Neural cell (in vitro differentiated cells): ENCODE measurements at regions not wholly inside any gene's neighbourhood (a gene's known extent, or its start where the extent isn't known, plus 50 kb on each side); places are given as distances from the start of the nearest gene placed in this dataset.
"Not testable (repeated sequence)": the region's sequence is repeated elsewhere in the genome, so short reads cannot be mapped to it uniquely, and the experiment has no call there.

Experiments used
- H2AFZ ChIP-seq: fragments of 200-600, 300-800 bp; sonication (generic), shearing (Covaris generic); 2 replicates; pipeline ENCODE4 v1.6.0; 2014; ENCODE audit warnings: low read depth, mild to moderate bottlenecking, antibody characterized with exemption, low read length, moderate library complexity
- H3F3A ChIP-seq: fragments of 200-600 bp; shearing (Covaris generic); 2 replicates; pipeline ENCODE4 v1.6.1; 2016; ENCODE audit warnings: mild to moderate bottlenecking, moderate library complexity, mixed read lengths, antibody characterized with exemption, low read length; ENCODE audit not compliant: insufficient read depth, poor library complexity, severe bottlenecking
- H3K27ac ChIP-seq: fragments of 200-600, 300-800 bp; sonication (generic), shearing (Covaris generic); 2 replicates; pipeline ENCODE4 v1.5.1; 2014; ENCODE audit warnings: mild to moderate bottlenecking, low read length, moderate library complexity
- H3K27me3 ChIP-seq: fragments of 300-800, 200-600 bp; sonication (generic), shearing (Covaris generic); 2 replicates; pipeline ENCODE4 v1.6.0; 2014; ENCODE audit warnings: mild to moderate bottlenecking, low read depth, low read length, moderate library complexity; ENCODE audit not compliant: insufficient read depth
- H3K36me3 ChIP-seq: fragments of 300-800, 200-600 bp; sonication (generic), shearing (Covaris generic); 2 replicates; pipeline ENCODE4 v1.5.1; 2014; ENCODE audit warnings: mild to moderate bottlenecking, antibody characterized with exemption, low read length, moderate library complexity; ENCODE audit not compliant: insufficient read depth
- H3K4me2 ChIP-seq: fragments of 300-800, 200-600 bp; sonication (generic), shearing (Covaris generic); 2 replicates; pipeline ENCODE4 v1.6.0; 2014; ENCODE audit warnings: mild to moderate bottlenecking, low read length
- H3K4me3 ChIP-seq: fragments of 300-800, 200-600 bp; sonication (generic), shearing (Covaris generic); 2 replicates; pipeline ENCODE4 v1.5.1; 2014; ENCODE audit warnings: mild to moderate bottlenecking, low read length, moderate library complexity
- H3K79me2 ChIP-seq: fragments of 200-600 bp; shearing (Covaris generic); replicated peaks from 2 replicates; pipeline ENCODE4 v1.6.0; 2014; ENCODE audit warnings: mild to moderate bottlenecking, low read length, moderate library complexity; ENCODE audit not compliant: insufficient read depth
- H3K9ac ChIP-seq: fragments of 300-800, 200-600 bp; sonication (generic), shearing (Covaris generic); 2 replicates; pipeline ENCODE4 v1.6.1; 2016; ENCODE audit warnings: mild to moderate bottlenecking, low read length, mixed read lengths
- H3K9me2 ChIP-seq: fragments of 200-600 bp; shearing (Covaris generic); 2 replicates; pipeline ENCODE4 v1.6.1; 2016; ENCODE audit warnings: mild to moderate bottlenecking, low read length, mixed read lengths; ENCODE audit not compliant: insufficient read depth
- H3K9me3 ChIP-seq: fragments of 200-600, 300-800 bp; sonication (generic), shearing (Covaris generic); 2 replicates; pipeline ENCODE4 v1.6.1; 2016; ENCODE audit warnings: mild to moderate bottlenecking, mixed run types, low read length, moderate library complexity, mixed read lengths
- H4K20me1 ChIP-seq: fragments of 200-600 bp; shearing (Covaris generic); 2 replicates; pipeline ENCODE4 v1.6.1; 2016; ENCODE audit warnings: mild to moderate bottlenecking, mixed run types; ENCODE audit not compliant: insufficient read depth

DNA sequence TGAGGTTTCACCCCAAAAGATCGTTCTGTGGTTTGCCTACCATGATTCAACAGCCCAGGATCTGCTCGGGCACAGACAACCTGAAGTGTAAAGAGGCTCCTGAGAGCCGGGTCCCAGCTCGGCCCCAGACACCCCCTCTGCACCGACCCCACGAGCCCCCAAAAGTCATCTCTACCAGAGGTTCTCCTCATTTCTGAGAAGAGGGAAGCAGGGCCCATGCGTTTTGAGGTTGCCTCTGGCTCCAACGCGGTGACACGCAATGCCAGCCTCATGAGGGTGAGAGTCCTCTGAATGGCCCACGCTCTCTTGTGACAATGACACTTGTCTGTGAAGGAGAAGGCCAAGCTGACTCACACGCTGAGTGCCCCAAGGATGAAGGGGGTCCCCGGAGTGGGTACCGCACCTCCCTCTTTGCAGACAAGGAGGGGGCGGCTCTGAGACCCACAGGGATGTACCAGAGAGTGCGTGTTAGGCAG is 153.0 kb upstream of the TPTE start:
- not testable (repeated sequence) for H3K36me3 ChIP-seq, H3K27ac ChIP-seq, H3K79me2 ChIP-seq, H3K9me2 ChIP-seq, H3K9ac ChIP-seq, H3K4me3 ChIP-seq, H2AFZ ChIP-seq, H3K27me3 ChIP-seq, H3F3A ChIP-seq, H3K4me2 ChIP-seq, H3K9me3 ChIP-seq, H4K20me1 ChIP-seq

DNA sequence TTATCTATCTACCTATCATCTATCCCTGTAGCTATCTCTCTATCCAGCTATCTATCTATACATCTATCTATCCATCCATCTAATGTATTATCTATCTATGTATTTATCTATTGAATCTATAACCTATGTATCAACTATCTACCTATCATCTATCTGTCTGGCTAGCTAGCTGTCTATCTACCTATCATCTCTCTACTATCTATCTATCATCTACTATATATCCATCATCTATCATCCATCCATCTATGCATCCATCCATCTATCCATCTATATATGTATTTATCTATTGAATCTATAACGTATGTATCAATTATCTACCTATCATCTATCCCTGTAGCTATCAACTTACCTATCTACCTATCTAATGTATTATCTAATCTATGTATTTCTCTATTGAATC is 152.1 kb upstream of the TPTE start:
- not testable (repeated sequence) for H2AFZ ChIP-seq, H3K9ac ChIP-seq, H3K4me2 ChIP-seq, H4K20me1 ChIP-seq, H3K36me3 ChIP-seq, H3K9me3 ChIP-seq, H3F3A ChIP-seq, H3K27me3 ChIP-seq, H3K79me2 ChIP-seq, H3K27ac ChIP-seq, H3K9me2 ChIP-seq, H3K4me3 ChIP-seq

DNA sequence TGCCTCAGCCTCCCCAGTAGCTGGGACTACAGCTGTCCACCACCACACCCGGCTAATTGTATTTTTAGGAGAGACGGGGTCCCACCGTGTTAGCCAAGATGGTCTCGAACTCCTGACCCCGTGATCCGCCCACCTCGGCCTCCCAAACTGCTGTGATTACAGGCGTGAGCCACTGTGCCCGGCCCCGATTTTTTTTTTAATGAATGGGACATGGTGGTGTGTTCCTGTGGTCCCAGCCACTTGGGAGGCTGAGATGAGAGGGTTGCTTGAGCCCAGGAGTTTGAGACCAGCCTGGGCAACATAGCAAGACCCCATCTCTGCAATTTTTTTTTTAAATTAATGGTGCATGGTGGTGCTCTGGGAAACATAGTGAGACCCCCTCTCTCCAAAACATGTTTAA is 143.6 kb upstream of the TPTE start:
- not testable (repeated sequence) for H3K36me3 ChIP-seq, H3K4me3 ChIP-seq, H3K27ac ChIP-seq, H3K9ac ChIP-seq, H4K20me1 ChIP-seq, H3K4me2 ChIP-seq, H3F3A ChIP-seq, H3K79me2 ChIP-seq, H3K9me2 ChIP-seq, H2AFZ ChIP-seq, H3K27me3 ChIP-seq
- peaks cover 18% of the 10 kb centered on the region for H3K9me3 ChIP-seq

DNA sequence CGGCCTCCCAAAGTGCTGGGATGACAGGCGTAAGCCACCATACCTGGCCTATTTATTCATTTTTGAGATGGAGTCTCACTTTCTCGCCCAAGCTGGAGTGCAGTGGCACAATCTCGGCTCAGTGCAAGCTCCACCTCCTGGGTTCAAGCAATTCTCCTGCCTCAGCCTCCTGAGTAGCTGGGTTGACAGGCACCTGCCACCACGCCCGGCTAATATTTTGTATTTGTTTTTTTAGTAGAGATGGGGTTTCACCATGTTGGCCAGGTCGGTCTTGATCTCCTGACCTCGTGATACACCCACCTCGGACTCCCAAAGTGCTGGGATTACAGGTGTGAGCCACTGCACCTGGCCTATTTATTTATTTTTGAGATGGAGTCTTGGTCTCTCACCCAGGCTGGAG is 141.6 kb upstream of the TPTE start:
- not testable (repeated sequence) for H3K4me3 ChIP-seq, H4K20me1 ChIP-seq, H3K4me2 ChIP-seq, H2AFZ ChIP-seq, H3K36me3 ChIP-seq, H3K27ac ChIP-seq, H3F3A ChIP-seq, H3K79me2 ChIP-seq, H3K27me3 ChIP-seq, H3K9ac ChIP-seq, H3K9me2 ChIP-seq
- peaks cover 23% of the 10 kb centered on the region for H3K9me3 ChIP-seq

DNA sequence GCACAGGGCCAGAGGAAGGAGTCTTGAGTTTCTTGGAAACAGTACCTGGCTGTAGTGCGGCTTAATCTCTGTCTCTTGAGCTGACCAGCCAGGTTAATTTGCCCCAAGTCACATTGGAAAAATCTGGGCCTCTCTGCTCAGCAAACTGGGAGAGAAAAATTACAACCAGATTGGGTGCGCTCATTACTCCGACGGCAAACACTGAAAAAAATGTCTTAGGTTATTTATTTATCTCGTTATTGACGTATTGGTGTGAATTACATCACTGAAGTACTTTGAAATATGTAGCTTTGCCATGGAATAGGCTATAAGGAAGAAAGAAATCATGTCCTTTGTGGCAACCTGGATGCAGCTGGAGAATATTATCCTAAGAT is 139.7 kb upstream of the TPTE start:
- H3K79me2 ChIP-seq, H3K4me2 ChIP-seq, H3K27me3 ChIP-seq, H4K20me1 ChIP-seq, H3F3A ChIP-seq, H3K9ac ChIP-seq, H3K9me2 ChIP-seq, H3K4me3 ChIP-seq, H2AFZ ChIP-seq, H3K27ac ChIP-seq, H3K36me3 ChIP-seq: not testable (repeated sequence)
- peaks cover 31% of the 10 kb centered on the region for H3K9me3 ChIP-seq

DNA sequence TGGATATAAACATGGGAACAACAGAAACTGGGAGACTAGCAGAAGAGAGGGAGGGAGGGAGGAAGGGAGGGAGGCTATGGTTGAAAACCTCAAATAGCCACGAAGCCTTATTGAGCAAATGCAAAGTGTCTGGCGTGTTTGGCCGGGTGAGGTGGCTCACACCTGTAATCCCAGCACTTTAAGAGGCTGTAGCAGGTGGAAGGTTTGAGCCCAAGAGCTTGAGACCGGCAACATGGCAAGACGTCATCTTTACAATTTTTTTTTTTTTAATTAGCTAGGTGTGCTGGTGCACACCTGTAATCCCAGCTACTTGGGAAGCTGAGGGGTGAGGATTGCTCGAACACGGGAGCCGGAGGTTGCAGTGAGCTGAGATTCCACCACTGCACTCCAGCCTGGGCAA is 139.2 kb upstream of the TPTE start:
- not testable (repeated sequence) for H3K4me3 ChIP-seq, H3K27ac ChIP-seq, H4K20me1 ChIP-seq, H3K9me2 ChIP-seq, H3K4me2 ChIP-seq, H3K79me2 ChIP-seq, H3K9ac ChIP-seq, H2AFZ ChIP-seq, H3K36me3 ChIP-seq, H3F3A ChIP-seq, H3K27me3 ChIP-seq
- H3K9me3 ChIP-seq, result peaks cover 31% of the 10 kb centered on the region

DNA sequence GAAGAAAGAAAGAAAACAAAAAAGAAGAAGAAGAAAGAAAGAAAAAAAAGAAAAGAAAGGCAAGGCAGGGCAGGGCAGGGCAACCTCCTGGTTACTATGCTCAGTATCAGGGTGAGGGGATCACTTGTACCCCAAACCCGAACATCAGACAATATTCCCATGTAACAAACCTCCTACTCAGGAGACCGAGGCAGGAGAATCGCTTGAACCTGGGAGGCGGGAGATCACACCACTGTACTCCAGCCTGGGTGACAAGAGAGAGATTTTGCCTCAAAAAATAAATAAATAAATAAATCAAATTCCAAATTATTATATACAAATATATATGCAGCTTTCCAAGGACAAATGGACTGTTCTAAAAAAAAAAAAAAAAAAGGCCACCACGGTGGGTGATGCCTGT is 138.8 kb upstream of the TPTE start:
- peaks cover 31% of the 10 kb centered on the region for H3K9me3 ChIP-seq
- not testable (repeated sequence) for H3F3A ChIP-seq, H3K36me3 ChIP-seq, H4K20me1 ChIP-seq, H3K9me2 ChIP-seq, H3K27ac ChIP-seq, H3K9ac ChIP-seq, H3K4me3 ChIP-seq, H3K27me3 ChIP-seq, H3K79me2 ChIP-seq, H2AFZ ChIP-seq, H3K4me2 ChIP-seq

DNA sequence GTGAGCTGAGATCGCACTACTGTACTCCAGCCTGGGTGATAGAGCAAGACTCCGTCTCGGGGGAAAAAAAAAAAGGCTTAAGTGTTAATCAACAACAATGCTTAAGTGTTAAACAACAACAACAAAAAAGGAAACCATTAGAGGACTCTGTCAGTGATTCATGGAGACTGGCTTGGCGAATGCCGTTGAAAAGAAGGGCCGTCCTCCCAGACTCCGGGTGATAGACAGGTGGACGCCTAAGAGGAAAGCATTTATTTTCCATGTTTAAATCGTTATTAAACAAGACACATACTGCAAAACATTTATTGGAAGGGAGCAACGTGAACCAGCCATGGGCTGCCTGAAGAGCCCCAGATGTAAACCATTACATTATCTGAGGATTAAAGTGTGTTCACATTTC is 137.8 kb upstream of the TPTE start:
- H2AFZ ChIP-seq, H3K36me3 ChIP-seq, H3K79me2 ChIP-seq, H3K9me2 ChIP-seq, H3K4me2 ChIP-seq, H4K20me1 ChIP-seq, H3K27me3 ChIP-seq, H3F3A ChIP-seq, H3K27ac ChIP-seq, H3K9ac ChIP-seq, H3K4me3 ChIP-seq: not testable (repeated sequence)
- H3K9me3 ChIP-seq, result peaks cover 25% of the 10 kb centered on the region
